ENCODE measurements at regions not wholly inside any gene's neighbourhood (a gene's known extent, or its start where the extent isn't known, plus 50 kb on each side); places are given as distances from the start of the nearest gene placed in this dataset.

GRCh38 chr18:61132031-61132430 lies 201.2 kb upstream of the CDH20 start:
- no peak for ATAC-seq
- TF ChIP-seq TOX (CRISPR knock-in tag; IDR thresholded peaks at IDR 0.05; ENCODE audit: borderline replicate concordance) (no peak), PATZ1 (CRISPR knock-in tag; IDR thresholded peaks at IDR 0.05; ENCODE audit: borderline replicate concordance) (no peak), ZFP3 (CRISPR knock-in tag; IDR thresholded peaks at IDR 0.05) (no peak), ZNF70 (CRISPR knock-in tag; IDR thresholded peaks at IDR 0.05) (no peak), GLIS3 (CRISPR knock-in tag; IDR thresholded peaks at IDR 0.05) (no peak), CSDC2 (CRISPR knock-in tag; IDR thresholded peaks at IDR 0.05) (no peak), CREB5 (CRISPR knock-in tag; IDR thresholded peaks at IDR 0.05; ENCODE audit: low read depth) (no peak), PPARA (CRISPR knock-in tag; IDR thresholded peaks at IDR 0.05; ENCODE audit: borderline replicate concordance) (no peak), ZNF8 (CRISPR knock-in tag; IDR thresholded peaks at IDR 0.05) (no peak), ESRRG (CRISPR knock-in tag; IDR thresholded peaks at IDR 0.05) (no peak), TCF4 (CRISPR knock-in tag; IDR thresholded peaks at IDR 0.05; ENCODE audit: borderline replicate concordance) (no peak), ARNTL (CRISPR knock-in tag; IDR thresholded peaks at IDR 0.05; ENCODE audit: borderline replicate concordance, low read depth) (no peak), ZC3H10 (CRISPR knock-in tag; IDR thresholded peaks at IDR 0.05) (no peak)

GRCh38 chr18:61133783-61134182 lies 199.4 kb upstream of the CDH20 start:
- ATAC-seq: no peak
- no peak for TF ChIP-seq ARNTL (CRISPR knock-in tag; IDR thresholded peaks at IDR 0.05; ENCODE audit: borderline replicate concordance, low read depth)

- ATAC-seq: no peak
Measured at GRCh38 chr18:61136711-61137251, 196.4 kb upstream of the CDH20 start.

GRCh38 chr18:61141691-61142090 lies 191.5 kb upstream of the CDH20 start:
- TF ChIP-seq ESRRG (CRISPR knock-in tag; IDR thresholded peaks at IDR 0.05): no peak
- no peak for TF ChIP-seq CSDC2 (CRISPR knock-in tag; IDR thresholded peaks at IDR 0.05)
- TF ChIP-seq TCF4 (CRISPR knock-in tag; IDR thresholded peaks at IDR 0.05; ENCODE audit: borderline replicate concordance): no peak
- no peak for TF ChIP-seq GLIS3 (CRISPR knock-in tag; IDR thresholded peaks at IDR 0.05)
- no peak for TF ChIP-seq POU6F1 (CRISPR knock-in tag; IDR thresholded peaks at IDR 0.05; ENCODE audit: borderline replicate concordance, low read depth)
- TF ChIP-seq PATZ1 (CRISPR knock-in tag; IDR thresholded peaks at IDR 0.05; ENCODE audit: borderline replicate concordance): no peak
- no peak for TF ChIP-seq OSR1 (CRISPR knock-in tag; IDR thresholded peaks at IDR 0.05)
- no peak for TF ChIP-seq TOX (CRISPR knock-in tag; IDR thresholded peaks at IDR 0.05; ENCODE audit: borderline replicate concordance)
- TF ChIP-seq BACH2 (CRISPR knock-in tag; IDR thresholded peaks at IDR 0.05; ENCODE audit: borderline replicate concordance): no peak
- TF ChIP-seq ZFP3 (CRISPR knock-in tag; IDR thresholded peaks at IDR 0.05): no peak

More at GRCh38 chr18:61136711-61137251, 196.4 kb upstream of the CDH20 start:
- TF ChIP-seq CSRNP3 (CRISPR knock-in tag; IDR thresholded peaks at IDR 0.05): no peak
- TF ChIP-seq ARNTL (CRISPR knock-in tag; IDR thresholded peaks at IDR 0.05; ENCODE audit: borderline replicate concordance, low read depth): no peak
- no peak for TF ChIP-seq ZC3H10 (CRISPR knock-in tag; IDR thresholded peaks at IDR 0.05)
- TF ChIP-seq OSR1 (CRISPR knock-in tag; IDR thresholded peaks at IDR 0.05): no peak
- no peak for TF ChIP-seq ESRRG (CRISPR knock-in tag; IDR thresholded peaks at IDR 0.05)
- TF ChIP-seq ZFP30 (CRISPR knock-in tag; IDR thresholded peaks at IDR 0.05): no peak
- no peak for TF ChIP-seq ZNF565 (CRISPR knock-in tag; conservative IDR thresholded peaks at IDR 0.05; ENCODE audit: low read depth)
- no peak for TF ChIP-seq PPARA (CRISPR knock-in tag; IDR thresholded peaks at IDR 0.05; ENCODE audit: borderline replicate concordance)
- TF ChIP-seq ZNF70 (CRISPR knock-in tag; IDR thresholded peaks at IDR 0.05): no peak
- TF ChIP-seq RARB (CRISPR knock-in tag; IDR thresholded peaks at IDR 0.05): no peak
- TF ChIP-seq TOX (CRISPR knock-in tag; IDR thresholded peaks at IDR 0.05; ENCODE audit: borderline replicate concordance): no peak
- TF ChIP-seq POU6F1 (CRISPR knock-in tag; IDR thresholded peaks at IDR 0.05; ENCODE audit: borderline replicate concordance, low read depth): no peak
- TF ChIP-seq GLIS3 (CRISPR knock-in tag; IDR thresholded peaks at IDR 0.05): no peak
- TF ChIP-seq ZFP3 (CRISPR knock-in tag; IDR thresholded peaks at IDR 0.05): no peak

More at GRCh38 chr18:61141691-61142090, 191.5 kb upstream of the CDH20 start:
- ATAC-seq: no peak

Data from SK-N-SH treated with all-trans-retinoic acid at 6 μM for 48 hours (cell line).